ENCODE measurements at regions not wholly inside any gene's neighbourhood (a gene's known extent, or its start where the extent isn't known, plus 50 kb on each side); places are given as distances from the start of the nearest gene placed in this dataset.
"Not testable (repeated sequence)": the region's sequence is repeated elsewhere in the genome, so short reads cannot be mapped to it uniquely, and the experiment has no call there.

GRCh38 chr14:105760691-105761344 is 234.4 kb downstream of the TMEM121 start:
- FAIRE-seq = no peak
- DNase-seq (ENCODE audit: insufficient read length) = no peak
- TF ChIP-seq POLR2A (IDR thresholded peaks at IDR 0.05; ENCODE audit: low read depth, low read length) = no peak
- TF ChIP-seq POLR2AphosphoS5 (IDR thresholded peaks at IDR 0.05; ENCODE audit: low read depth, low read length) = no peak
- no peak for TF ChIP-seq TAF1 (IDR thresholded peaks at IDR 0.05; ENCODE audit: borderline replicate concordance, low read depth, low read length)

GRCh38 chr14:105761345-105761740 is 235.0 kb downstream of the TMEM121 start:
- DNase-seq (ENCODE audit: insufficient read length); FAIRE-seq: not testable (repeated sequence)

GRCh38 chr14:105761842-105762241 is 235.5 kb downstream of the TMEM121 start:
- DNase-seq (ENCODE audit: insufficient read length) = no peak
- TF ChIP-seq TAF1 (IDR thresholded peaks at IDR 0.05; ENCODE audit: borderline replicate concordance, low read depth, low read length) (no peak), POLR2AphosphoS5 (IDR thresholded peaks at IDR 0.05; ENCODE audit: low read depth, low read length) (no peak), POLR2A (IDR thresholded peaks at IDR 0.05; ENCODE audit: low read depth, low read length) (no peak)
- no peak for FAIRE-seq

- not testable (repeated sequence) for FAIRE-seq; DNase-seq (ENCODE audit: insufficient read length)
Measured at GRCh38 chr14:105762262-105762661, 235.9 kb downstream of the TMEM121 start.

GRCh38 chr14:105764254-105764901 is 238.0 kb downstream of the TMEM121 start:
- FAIRE-seq; DNase-seq (ENCODE audit: insufficient read length): not testable (repeated sequence)

GRCh38 chr14:105765072-105765825 is 238.9 kb downstream of the TMEM121 start:
- not testable (repeated sequence) for FAIRE-seq; DNase-seq (ENCODE audit: insufficient read length)

GRCh38 chr14:105765893-105766614 is 239.7 kb downstream of the TMEM121 start:
- no peak for FAIRE-seq
- no peak for DNase-seq (ENCODE audit: insufficient read length)

GRCh38 chr14:105767315-105767714 is 240.9 kb downstream of the TMEM121 start:
- DNase-seq (ENCODE audit: insufficient read length) (no peak), FAIRE-seq (no peak)
- TF ChIP-seq POLR2A (IDR thresholded peaks at IDR 0.05; ENCODE audit: low read depth, low read length) (no peak), POLR2AphosphoS5 (IDR thresholded peaks at IDR 0.05; ENCODE audit: low read depth, low read length) (no peak), TAF1 (IDR thresholded peaks at IDR 0.05; ENCODE audit: borderline replicate concordance, low read depth, low read length) (no peak)

More at GRCh38 chr14:105765893-105766614, 239.7 kb downstream of the TMEM121 start:
- TF ChIP-seq TAF1 (IDR thresholded peaks at IDR 0.05; ENCODE audit: borderline replicate concordance, low read depth, low read length) = no peak
- TF ChIP-seq POLR2AphosphoS5 (IDR thresholded peaks at IDR 0.05; ENCODE audit: low read depth, low read length) = no peak
- TF ChIP-seq POLR2A (IDR thresholded peaks at IDR 0.05; ENCODE audit: low read depth, low read length) = no peak

- DNase-seq (ENCODE audit: insufficient read length); FAIRE-seq: not testable (repeated sequence)
Measured at GRCh38 chr14:105768039-105768438, 241.7 kb downstream of the TMEM121 start.

- FAIRE-seq; DNase-seq (ENCODE audit: insufficient read length): not testable (repeated sequence)
Measured at GRCh38 chr14:105769061-105769730, 242.8 kb downstream of the TMEM121 start.

- FAIRE-seq; DNase-seq (ENCODE audit: insufficient read length): not testable (repeated sequence)
Measured at GRCh38 chr14:105770619-105771216, 244.3 kb downstream of the TMEM121 start.

- FAIRE-seq; DNase-seq (ENCODE audit: insufficient read length): not testable (repeated sequence)
Measured at GRCh38 chr14:105771261-105772226, 245.2 kb downstream of the TMEM121 start.

GRCh38 chr14:105772710-105773250 is 246.4 kb downstream of the TMEM121 start:
- FAIRE-seq; DNase-seq (ENCODE audit: insufficient read length): not testable (repeated sequence)
